ENCODE measurements at regions not wholly inside any gene's neighbourhood (a gene's known extent, or its start where the extent isn't known, plus 50 kb on each side); places are given as distances from the start of the nearest gene placed in this dataset.

DNA sequence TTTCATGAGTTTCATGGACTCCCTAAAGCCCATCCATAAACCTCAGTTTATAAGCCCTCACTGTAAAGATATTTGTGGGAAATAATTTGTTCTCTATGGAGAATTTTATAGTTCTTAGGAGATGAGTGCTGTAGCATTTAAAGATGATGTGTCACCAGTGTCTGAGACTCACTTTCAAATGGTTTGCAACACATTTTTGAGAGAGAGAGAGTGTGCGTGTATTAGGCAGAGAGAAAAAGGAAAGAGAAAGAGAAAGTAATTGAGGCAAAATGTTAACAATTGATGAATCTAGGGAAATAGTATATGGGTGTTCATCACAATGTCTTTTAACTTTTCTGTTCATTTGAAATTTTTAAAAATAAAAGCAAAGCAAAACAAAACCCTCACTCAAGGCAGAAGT is 479.0 kb downstream of the ZSWIM6 start:
- no peak for DNase-seq
- no peaks in the 10 kb centered on the region for H3K9me3 ChIP-seq (ENCODE audit: control insufficient read depth, insufficient read depth, low read length)
- H3K4me1 ChIP-seq (ENCODE audit: control insufficient read depth, insufficient read depth, low read length), result no peaks in the 10 kb centered on the region
- intact Hi-C loops (cut with micrococcal nuclease), result no loop called here
- no peaks in the 10 kb centered on the region for H3K36me3 ChIP-seq (ENCODE audit: control insufficient read depth, insufficient read depth, low read length)
- peaks cover 0 to 2% of the 10 kb centered on the region in 2 donors for H3K9me3 Mint-ChIP-seq
- no peak overlapping the region for H3K27ac Mint-ChIP-seq
- no peak overlapping the region for H3K27ac ChIP-seq (ENCODE audit: low read length)
- H3K27me3 Mint-ChIP-seq (ENCODE audit: low read depth in 2 of 2), result peaks cover 2 to 8% of the 10 kb centered on the region in 2 donors
- no peaks in the 10 kb centered on the region for H3K27me3 ChIP-seq (ENCODE audit: control insufficient read depth, insufficient read depth, low read length)
- H3K4me3 Mint-ChIP-seq, result no peak overlapping the region
- no peaks in the 10 kb centered on the region for H3K4me1 Mint-ChIP-seq
- 38% methylated on average over 1 of the region's 1 CpG for WGBS (ENCODE audit: insufficient coverage)
- TF ChIP-seq, protein P1, sequence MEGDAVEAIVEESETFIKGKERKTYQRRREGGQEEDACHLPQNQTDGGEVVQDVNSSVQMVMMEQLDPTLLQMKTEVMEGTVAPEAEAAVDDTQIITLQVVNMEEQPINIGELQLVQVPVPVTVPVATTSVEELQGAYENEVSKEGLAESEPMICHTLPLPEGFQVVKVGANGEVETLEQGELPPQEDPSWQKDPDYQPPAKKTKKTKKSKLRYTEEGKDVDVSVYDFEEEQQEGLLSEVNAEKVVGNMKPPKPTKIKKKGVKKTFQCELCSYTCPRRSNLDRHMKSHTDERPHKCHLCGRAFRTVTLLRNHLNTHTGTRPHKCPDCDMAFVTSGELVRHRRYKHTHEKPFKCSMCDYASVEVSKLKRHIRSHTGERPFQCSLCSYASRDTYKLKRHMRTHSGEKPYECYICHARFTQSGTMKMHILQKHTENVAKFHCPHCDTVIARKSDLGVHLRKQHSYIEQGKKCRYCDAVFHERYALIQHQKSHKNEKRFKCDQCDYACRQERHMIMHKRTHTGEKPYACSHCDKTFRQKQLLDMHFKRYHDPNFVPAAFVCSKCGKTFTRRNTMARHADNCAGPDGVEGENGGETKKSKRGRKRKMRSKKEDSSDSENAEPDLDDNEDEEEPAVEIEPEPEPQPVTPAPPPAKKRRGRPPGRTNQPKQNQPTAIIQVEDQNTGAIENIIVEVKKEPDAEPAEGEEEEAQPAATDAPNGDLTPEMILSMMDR (IDR thresholded peaks at IDR 0.05), result no peak
- ATAC-seq, result no peak
- H3K4me3 ChIP-seq (ENCODE audit: low read length), result no peak overlapping the region
- H3K36me3 Mint-ChIP-seq, result no peaks in the 10 kb centered on the region

DNA sequence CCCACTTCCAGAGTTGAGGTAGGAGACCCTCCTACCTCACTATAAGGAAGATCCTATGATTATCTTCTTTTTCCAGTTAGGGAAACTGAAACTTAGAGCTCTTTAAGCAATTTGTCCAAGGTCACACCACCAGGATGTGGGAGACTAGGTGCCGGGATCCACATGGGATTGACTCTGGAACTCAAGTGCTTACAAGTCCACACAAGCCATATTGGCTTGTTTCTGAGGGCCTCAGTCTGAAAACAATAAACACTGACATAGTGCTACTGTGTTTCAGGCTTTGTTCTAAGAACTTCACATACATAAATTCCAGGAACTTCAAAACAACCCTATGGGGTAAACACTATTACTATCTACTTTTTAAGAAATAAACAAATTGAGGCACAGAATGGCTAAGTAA is 481.3 kb downstream of the ZSWIM6 start:
- H3K4me3 Mint-ChIP-seq, result no peak overlapping the region
- no peaks in the 10 kb centered on the region for H3K4me1 ChIP-seq (ENCODE audit: control insufficient read depth, insufficient read depth, low read length)
- no peaks in the 10 kb centered on the region for H3K36me3 Mint-ChIP-seq
- H3K27me3 Mint-ChIP-seq (ENCODE audit: low read depth in 2 of 2), result peaks cover 5 to 11% of the 10 kb centered on the region in 2 donors
- DNase-seq, result no peak
- intact Hi-C loops (cut with micrococcal nuclease), result no loop called here
- no peaks in the 10 kb centered on the region for H3K4me1 Mint-ChIP-seq
- H3K36me3 ChIP-seq (ENCODE audit: control insufficient read depth, insufficient read depth, low read length), result no peaks in the 10 kb centered on the region
- no peak overlapping the region for H3K27ac Mint-ChIP-seq
- no peak for ATAC-seq
- no peaks in the 10 kb centered on the region for H3K9me3 ChIP-seq (ENCODE audit: control insufficient read depth, insufficient read depth, low read length)
- WGBS (ENCODE audit: insufficient coverage), result 100% methylated on average over 1 of the region's 1 CpG
- H3K4me3 ChIP-seq (ENCODE audit: low read length), result no peak overlapping the region
- TF ChIP-seq, protein P1 (IDR thresholded peaks at IDR 0.05), result no peak
- H3K27me3 ChIP-seq (ENCODE audit: control insufficient read depth, insufficient read depth, low read length), result no peaks in the 10 kb centered on the region
- H3K27ac ChIP-seq (ENCODE audit: low read length), result no peak overlapping the region
- H3K9me3 Mint-ChIP-seq, result peaks cover 0 to 2% of the 10 kb centered on the region in 2 donors

DNA sequence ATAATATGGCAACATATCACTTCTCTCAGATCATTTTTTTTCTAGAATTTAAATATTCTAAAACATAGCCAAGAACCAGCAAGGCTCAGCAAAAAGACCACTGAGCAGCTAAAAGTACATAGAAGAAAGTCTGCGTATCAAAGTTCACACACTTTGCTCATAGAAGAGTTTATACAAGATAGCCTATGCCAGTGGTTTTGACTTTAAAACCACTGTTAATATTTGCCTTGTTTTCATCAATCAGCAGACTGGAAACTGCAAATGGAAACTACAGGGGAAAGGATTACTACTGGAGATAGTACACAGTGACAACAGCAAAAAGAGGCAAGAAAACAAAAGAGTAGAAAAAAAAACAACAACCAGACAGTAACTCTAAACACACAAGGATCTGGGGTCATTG is 483.3 kb downstream of the ZSWIM6 start:
- H3K27ac ChIP-seq (ENCODE audit: low read length), result no peak overlapping the region
- H3K9me3 ChIP-seq (ENCODE audit: control insufficient read depth, insufficient read depth, low read length), result no peaks in the 10 kb centered on the region
- ATAC-seq (no peak), DNase-seq (no peak)
- H3K27me3 ChIP-seq (ENCODE audit: control insufficient read depth, insufficient read depth, low read length), result no peaks in the 10 kb centered on the region
- H3K4me1 ChIP-seq (ENCODE audit: control insufficient read depth, insufficient read depth, low read length), result no peaks in the 10 kb centered on the region
- intact Hi-C loops (cut with micrococcal nuclease), result no loop called here
- H3K9me3 Mint-ChIP-seq, result peaks cover 0 to 2% of the 10 kb centered on the region in 2 donors
- H3K27me3 Mint-ChIP-seq (ENCODE audit: low read depth in 2 of 2), result peaks cover 5 to 14% of the 10 kb centered on the region in 2 donors
- H3K4me1 Mint-ChIP-seq, result no peaks in the 10 kb centered on the region
- H3K27ac Mint-ChIP-seq, result no peak overlapping the region
- no peak overlapping the region for H3K4me3 ChIP-seq (ENCODE audit: low read length)
- WGBS (ENCODE audit: insufficient coverage), result 100% methylated on average over 1 of the region's 1 CpG
- no peaks in the 10 kb centered on the region for H3K36me3 Mint-ChIP-seq
- TF ChIP-seq, protein P1 (IDR thresholded peaks at IDR 0.05), result no peak
- no peaks in the 10 kb centered on the region for H3K36me3 ChIP-seq (ENCODE audit: control insufficient read depth, insufficient read depth, low read length)
- H3K4me3 Mint-ChIP-seq, result no peak overlapping the region

DNA sequence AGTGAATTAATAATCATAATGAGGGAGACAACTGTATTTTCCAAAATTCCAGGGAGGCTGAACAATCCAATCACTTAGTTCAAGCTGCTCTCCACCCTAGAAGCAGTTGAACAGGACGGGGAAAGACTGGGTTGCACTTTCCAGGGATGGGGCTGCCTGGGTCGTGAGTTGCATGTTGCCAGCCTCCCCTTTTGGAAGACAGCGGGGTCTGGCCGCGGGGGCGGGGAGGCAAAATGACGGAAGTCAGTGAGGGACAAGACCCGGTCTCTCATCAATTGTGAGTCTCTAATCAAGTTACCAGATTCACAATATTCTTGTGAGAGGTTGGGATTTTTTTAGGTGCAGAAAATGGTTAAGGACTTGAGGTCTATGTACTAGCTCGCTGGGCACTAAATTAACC is 484.1 kb downstream of the ZSWIM6 start:
- Mint-ChIP-seq H3K27ac (no peak overlapping the region), H3K27me3 (ENCODE audit: low read depth in 2 of 2) (peaks cover 5 to 14% of the 10 kb centered on the region in 2 donors), H3K4me3 (no peak overlapping the region), H3K9me3 (peaks cover 0 to 2% of the 10 kb centered on the region in 2 donors), H3K36me3 (no peaks in the 10 kb centered on the region), H3K4me1 (no peaks in the 10 kb centered on the region)
- intact Hi-C loops (cut with micrococcal nuclease), result no loop called here
- Histone ChIP-seq H3K27me3 (ENCODE audit: control insufficient read depth, insufficient read depth, low read length) (no peaks in the 10 kb centered on the region), H3K4me1 (ENCODE audit: control insufficient read depth, insufficient read depth, low read length) (no peaks in the 10 kb centered on the region), H3K9me3 (ENCODE audit: control insufficient read depth, insufficient read depth, low read length) (no peaks in the 10 kb centered on the region), H3K4me3 (ENCODE audit: low read length) (no peak overlapping the region), H3K27ac (ENCODE audit: low read length) (no peak overlapping the region), H3K36me3 (ENCODE audit: control insufficient read depth, insufficient read depth, low read length) (no peaks in the 10 kb centered on the region)
- no peak for DNase-seq
- 87% methylated on average over 9 of the region's 9 CpGs for WGBS (ENCODE audit: insufficient coverage)
- TF ChIP-seq, protein P1 (IDR thresholded peaks at IDR 0.05), result no peak
- ATAC-seq, result no peak

Data from natural killer cell (primary cell).